AG04450 (cell line): ENCODE measurements at regions not wholly inside any gene's neighbourhood (a gene's known extent, or its start where the extent isn't known, plus 50 kb on each side); places are given as distances from the start of the nearest gene placed in this dataset.

Experiments used
- CTCF ChIA-PET: fragments of 300-600, 350-600 bp; formaldehyde crosslinking; extraction: SDS; loops from one replicate; lab custom pipeline; 2022; ENCODE audit warnings: antibody characterized with exemption, inconsistent platforms; lab: Charles Lee
- POLR2A ChIA-PET: fragments of 350-600 bp; formaldehyde crosslinking; extraction: SDS; loops from one replicate; lab custom pipeline; 2021; ENCODE audit warnings: antibody characterized with exemption, inconsistent platforms; lab: Yijun Ruan, JAX
- DNase-seq: peaks from one replicate; pipeline ENCODE4 v3.0.0-alpha.2; 2011; ENCODE audit warnings: low read depth, low spot score
- H3K27ac ChIP-seq: one replicate; pipeline ENCODE4 v1.5.1; 2012; ENCODE audit warnings: low read depth, low read length, control low read depth
- H3K27me3 ChIP-seq: one replicate; pipeline ENCODE4 v1.6.0; 2012; ENCODE audit warnings: low read length; ENCODE audit not compliant: control insufficient read depth, insufficient read depth
- H3K4me3 ChIP-seq: 2 replicates; pipeline ENCODE4 v1.5.1; 2011; ENCODE audit warnings: mild to moderate bottlenecking, low read depth, low read length, control low read depth
- H3K9me3 ChIP-seq: 2 replicates; pipeline ENCODE4 v1.5.1; 2012; ENCODE audit warnings: low read length; ENCODE audit not compliant: control insufficient read depth, insufficient read depth
- CTCF ChIP-seq: IDR thresholded peaks from 2 replicates; pipeline ENCODE4 v1.5.1; 2011; ENCODE audit warnings: low read depth, low read length, control low read depth, inconsistent platforms

DNA sequence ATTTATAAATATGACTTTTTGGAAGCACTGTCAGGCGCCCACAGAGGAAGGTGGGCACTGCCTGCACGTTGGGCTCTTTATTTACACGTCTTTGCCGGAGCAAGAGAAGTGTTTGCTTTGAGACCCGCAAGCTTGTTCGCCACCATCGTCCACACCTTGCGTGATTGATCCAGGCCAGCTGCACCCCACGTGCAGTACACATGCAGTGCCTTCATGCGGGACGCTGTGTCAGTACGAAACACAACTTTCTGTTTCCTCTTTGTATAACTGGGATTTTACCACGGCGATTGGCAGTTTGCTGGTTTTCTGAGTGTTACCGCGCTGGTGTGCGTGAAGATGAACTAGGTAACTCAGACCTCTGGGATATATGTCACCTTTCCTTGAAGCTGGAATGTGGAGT lies 571.0 kb upstream of the SALL3 start:
- CTCF ChIA-PET: no interaction called here

GRCh38 chr18:78410094-78410786 lies 569.4 kb upstream of the SALL3 start:
- Histone ChIP-seq H3K27ac (no peak overlapping the region), H3K4me3 (no peak overlapping the region), H3K9me3 (peaks cover 58% of the 10 kb centered on the region), H3K27me3 (no peaks in the 10 kb centered on the region)
- no peak for DNase-seq
- POLR2A ChIA-PET: no interaction called here
- TF ChIP-seq CTCF: no peak
- CTCF ChIA-PET: no interaction called here

More for the DNA sequence above, 571.0 kb upstream of the SALL3 start:
- POLR2A ChIA-PET: no interaction called here
- H3K4me3 ChIP-seq: no peak overlapping the region
- TF ChIP-seq CTCF: no peak
- no peak overlapping the region for H3K27ac ChIP-seq
- no peaks in the 10 kb centered on the region for H3K27me3 ChIP-seq
- no peak for DNase-seq
- peaks cover 49% of the 10 kb centered on the region for H3K9me3 ChIP-seq

DNA sequence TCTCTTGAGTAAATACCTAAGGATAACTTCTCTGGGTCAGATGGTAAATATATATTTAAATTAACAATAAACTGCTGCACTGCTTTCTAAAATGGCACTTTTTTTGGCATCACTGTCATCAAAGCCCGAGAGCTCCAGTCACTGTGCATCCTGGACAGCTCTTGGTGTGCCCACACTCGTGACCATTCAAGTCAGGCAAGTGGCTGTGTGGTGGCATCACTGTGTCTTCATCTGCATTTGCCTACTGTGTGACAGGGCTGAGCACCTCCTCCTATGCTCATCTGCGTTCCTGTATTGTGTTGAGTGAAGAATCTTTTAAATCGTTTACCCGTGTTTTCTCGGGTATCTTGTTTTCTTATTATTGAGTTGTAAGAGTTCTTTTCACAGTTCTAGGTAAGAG lies 568.1 kb upstream of the SALL3 start:
- DNase-seq: no peak

GRCh38 chr18:78414302-78414701 lies 565.3 kb upstream of the SALL3 start:
- Histone ChIP-seq H3K27ac (no peak overlapping the region), H3K9me3 (peaks cover 47% of the 10 kb centered on the region), H3K27me3 (no peaks in the 10 kb centered on the region), H3K4me3 (no peak overlapping the region)
- ChIA-PET CTCF (no interaction called here), POLR2A (no interaction called here)
- no peak for DNase-seq
- TF ChIP-seq CTCF: no peak

More for the DNA sequence above, 568.1 kb upstream of the SALL3 start:
- Histone ChIP-seq H3K9me3 (peaks cover 50% of the 10 kb centered on the region), H3K4me3 (no peak overlapping the region), H3K27ac (no peak overlapping the region), H3K27me3 (no peaks in the 10 kb centered on the region)
- no peak for TF ChIP-seq CTCF
- ChIA-PET CTCF (no interaction called here), POLR2A (no interaction called here)

- POLR2A ChIA-PET: no interaction called here
- TF ChIP-seq CTCF: no peak
- no peak for DNase-seq
- no peaks in the 10 kb centered on the region for H3K27me3 ChIP-seq
- peaks cover 53% of the 10 kb centered on the region for H3K9me3 ChIP-seq
- CTCF ChIA-PET: no interaction called here
- no peak overlapping the region for H3K27ac ChIP-seq
- H3K4me3 ChIP-seq: no peak overlapping the region
Observed at GRCh38 chr18:78416853-78417252, 562.8 kb upstream of the SALL3 start.
